ENCODE measurements at regions not wholly inside any gene's neighbourhood (a gene's known extent, or its start where the extent isn't known, plus 50 kb on each side); places are given as distances from the start of the nearest gene placed in this dataset.
"Not testable (repeated sequence)": the region's sequence is repeated elsewhere in the genome, so short reads cannot be mapped to it uniquely, and the experiment has no call there.

DNA sequence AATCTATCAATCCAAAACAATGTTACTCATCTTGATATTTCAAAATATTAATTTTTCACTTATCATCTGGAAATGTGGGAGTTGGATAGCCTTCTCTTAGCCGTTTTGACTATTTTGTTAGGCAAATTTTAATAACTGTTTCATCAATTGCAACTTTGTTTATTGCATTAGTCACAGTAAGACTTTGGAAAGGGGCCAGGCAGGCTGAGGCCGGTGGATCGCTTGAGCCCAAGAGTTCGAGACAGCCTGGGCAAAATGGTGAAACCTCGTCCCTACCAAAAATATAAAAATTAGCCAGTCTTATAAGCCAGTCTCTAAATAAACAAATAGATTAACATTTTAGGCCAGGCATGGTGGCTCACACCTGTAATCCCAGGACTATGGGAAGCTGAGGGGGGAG lies 113.0 kb upstream of the NR5A2 start:
- Histone ChIP-seq H3K4me1 (no peaks in the 10 kb centered on the region), H3K9me3 (no peaks in the 10 kb centered on the region), H3K27ac (no peak overlapping the region), H3K36me3 (no peaks in the 10 kb centered on the region), H3K27me3 (no peaks in the 10 kb centered on the region), H3K4me3 (no peak overlapping the region)
- 90 to 91% methylated on average over 5 of the region's 5 CpGs for WGBS, 2 donors
- no peak for FAIRE-seq
- ATAC-seq, result no peak
- DNase-seq, result no peak
- TF ChIP-seq, protein P1, sequence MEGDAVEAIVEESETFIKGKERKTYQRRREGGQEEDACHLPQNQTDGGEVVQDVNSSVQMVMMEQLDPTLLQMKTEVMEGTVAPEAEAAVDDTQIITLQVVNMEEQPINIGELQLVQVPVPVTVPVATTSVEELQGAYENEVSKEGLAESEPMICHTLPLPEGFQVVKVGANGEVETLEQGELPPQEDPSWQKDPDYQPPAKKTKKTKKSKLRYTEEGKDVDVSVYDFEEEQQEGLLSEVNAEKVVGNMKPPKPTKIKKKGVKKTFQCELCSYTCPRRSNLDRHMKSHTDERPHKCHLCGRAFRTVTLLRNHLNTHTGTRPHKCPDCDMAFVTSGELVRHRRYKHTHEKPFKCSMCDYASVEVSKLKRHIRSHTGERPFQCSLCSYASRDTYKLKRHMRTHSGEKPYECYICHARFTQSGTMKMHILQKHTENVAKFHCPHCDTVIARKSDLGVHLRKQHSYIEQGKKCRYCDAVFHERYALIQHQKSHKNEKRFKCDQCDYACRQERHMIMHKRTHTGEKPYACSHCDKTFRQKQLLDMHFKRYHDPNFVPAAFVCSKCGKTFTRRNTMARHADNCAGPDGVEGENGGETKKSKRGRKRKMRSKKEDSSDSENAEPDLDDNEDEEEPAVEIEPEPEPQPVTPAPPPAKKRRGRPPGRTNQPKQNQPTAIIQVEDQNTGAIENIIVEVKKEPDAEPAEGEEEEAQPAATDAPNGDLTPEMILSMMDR (IDR thresholded peaks at IDR 0.05), result no peak
- intact Hi-C loops (cut with DNase I), result no loop called here

DNA sequence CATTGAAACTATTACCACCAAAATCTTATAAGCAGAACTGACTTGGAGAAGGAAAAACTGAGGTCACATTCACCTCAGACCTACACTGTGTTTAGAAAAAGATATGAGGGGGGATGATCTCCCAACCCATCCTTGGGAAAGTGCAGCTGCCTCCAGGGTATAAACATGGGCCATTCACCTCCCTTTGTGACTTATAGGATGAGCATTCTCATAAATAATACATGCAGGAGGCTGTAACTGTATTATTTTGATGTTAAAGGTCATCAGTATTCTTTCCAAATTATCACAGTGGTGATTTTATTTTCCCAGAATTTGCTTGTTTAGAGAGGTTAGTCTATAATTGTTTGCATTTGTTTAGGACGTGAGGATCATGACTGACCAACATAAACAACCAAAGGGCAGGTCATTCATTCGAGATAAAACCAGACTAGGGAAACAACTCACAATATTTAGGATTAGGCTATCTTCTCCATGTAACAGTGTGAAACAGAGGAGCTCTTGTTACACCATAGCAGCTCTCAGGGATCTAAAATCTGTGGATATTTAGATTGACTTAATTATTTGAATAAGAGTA lies 109.2 kb upstream of the NR5A2 start:
- WGBS, 2 donors, result 15 to 21% methylated on average over 2 of the region's 2 CpGs
- H3K4me3 ChIP-seq, result no peak overlapping the region
- intact Hi-C loops (cut with DNase I), result no loop called here
- no peak overlapping the region for H3K27ac ChIP-seq
- TF ChIP-seq, protein P1 (IDR thresholded peaks at IDR 0.05), result no peak
- ATAC-seq, result no peak
- DNase-seq, result no peak
- no peaks in the 10 kb centered on the region for H3K4me1 ChIP-seq
- no peak for FAIRE-seq
- no peaks in the 10 kb centered on the region for H3K27me3 ChIP-seq
- H3K9me3 ChIP-seq, result no peaks in the 10 kb centered on the region
- no peaks in the 10 kb centered on the region for H3K36me3 ChIP-seq

DNA sequence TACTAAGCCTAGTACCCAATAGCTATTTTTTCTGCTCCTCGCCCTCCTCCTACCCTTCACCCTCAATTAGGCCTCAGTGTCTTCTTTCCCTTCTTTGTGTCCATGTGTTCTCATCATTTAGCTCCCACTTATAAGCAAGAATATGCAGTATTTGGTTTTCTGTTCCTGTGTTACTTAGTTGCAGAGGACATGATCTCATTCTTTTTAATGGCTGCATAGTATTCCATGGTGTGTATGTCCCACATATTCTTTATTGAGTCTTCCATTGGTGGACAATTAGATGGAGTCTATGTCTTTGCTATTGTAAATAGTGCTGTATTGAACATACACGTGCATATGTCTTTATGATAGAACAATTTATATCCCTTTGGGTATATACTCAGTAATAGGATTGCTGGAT lies 106.9 kb upstream of the NR5A2 start:
- DNase-seq (no peak), FAIRE-seq (no peak), ATAC-seq (no peak)
- Histone ChIP-seq H3K9me3 (no peaks in the 10 kb centered on the region), H3K4me3 (no peak overlapping the region), H3K27ac (no peak overlapping the region), H3K36me3 (no peaks in the 10 kb centered on the region), H3K27me3 (no peaks in the 10 kb centered on the region), H3K4me1 (no peaks in the 10 kb centered on the region)
- WGBS, 2 donors, result 84 to 94% methylated on average over 2 of the region's 2 CpGs
- TF ChIP-seq, protein P1 (IDR thresholded peaks at IDR 0.05), result no peak
- intact Hi-C loops (cut with DNase I), result no loop called here

GRCh38 chr1:199929556-199929955 lies 98.0 kb upstream of the NR5A2 start:
- TF ChIP-seq, protein P1 (IDR thresholded peaks at IDR 0.05), result no peak
- no peak for FAIRE-seq
- no peak for ATAC-seq
- Histone ChIP-seq H3K27ac (no peak overlapping the region), H3K4me3 (no peak overlapping the region), H3K36me3 (no peaks in the 10 kb centered on the region), H3K4me1 (peaks cover 0 to 3% (median 0%) of the 10 kb centered on the region in 3 donors), H3K9me3 (no peaks in the 10 kb centered on the region), H3K27me3 (no peaks in the 10 kb centered on the region)
- 77 to 89% methylated on average over 3 of the region's 3 CpGs for WGBS, 2 donors
- intact Hi-C loops (cut with DNase I), result no loop called here
- no peak for DNase-seq

DNA sequence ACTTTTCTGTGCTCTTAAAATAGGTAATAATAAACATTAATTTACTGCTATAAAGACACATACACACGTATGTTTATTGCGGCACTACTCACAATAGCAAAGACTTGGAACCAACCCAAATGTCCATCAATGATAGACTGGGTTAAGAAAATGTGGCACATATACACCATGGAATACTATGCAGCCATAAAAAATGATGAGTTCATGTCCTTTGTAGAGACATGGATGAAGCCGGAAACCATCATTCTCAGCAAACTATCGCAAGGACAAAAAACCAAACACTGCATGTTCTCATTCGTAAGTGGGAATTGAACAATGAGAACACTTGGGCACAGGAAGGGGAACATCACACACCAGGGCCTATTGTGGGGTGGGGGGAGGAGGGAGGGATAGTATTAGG lies 97.4 kb upstream of the NR5A2 start:
- intact Hi-C loops (cut with DNase I); H3K27me3 ChIP-seq; H3K4me3 ChIP-seq; ATAC-seq; DNase-seq; H3K9me3 ChIP-seq; H3K27ac ChIP-seq; FAIRE-seq; H3K4me1 ChIP-seq; H3K36me3 ChIP-seq: not testable (repeated sequence)
- 92 to 98% methylated on average over 5 of the region's 5 CpGs for WGBS, 2 donors
